Esophagus muscularis mucosa (tissue), 4 donors: ENCODE measurements at regions not wholly inside any gene's neighbourhood (a gene's known extent, or its start where the extent isn't known, plus 50 kb on each side); places are given as distances from the start of the nearest gene placed in this dataset.

ENCODE experiments used
- DNase-seq: peaks from one replicate; pipeline ENCODE4 v3.0.0-alpha.2; 2017; ENCODE audit errors: extremely low spot score
- H3K27ac ChIP-seq, 4 donors: fragments of 200-600 bp; sonication (generic); replicated peaks in 1 of 4; 1 replicate in 3 of 4; 2 replicates in 1 of 4; pipeline ENCODE4 v1.5.1; 2016 to 2019; ENCODE audit warnings: mild to moderate bottlenecking in 1 of 4
- H3K27me3 ChIP-seq, 4 donors: fragments of 200-600 bp; sonication (generic); one replicate each; pipeline versions ENCODE4 v1.5.1 to v1.6.0; 2016 to 2019
- H3K36me3 ChIP-seq, 4 donors: fragments of 200-600 bp; sonication (generic); one replicate each; pipeline ENCODE4 v1.5.1; 2016 to 2019
- H3K4me1 ChIP-seq, 4 donors: fragments of 200-600 bp; sonication (generic); one replicate each; pipeline ENCODE4 v1.5.1; 2016 to 2019
- H3K4me3 ChIP-seq, 4 donors: fragments of 200-600 bp; sonication (generic); 1 replicate in 2 of 4; 2 replicates in 2 of 4; pipeline ENCODE4 v1.5.1; 2016 to 2019; ENCODE audit warnings: mild to moderate bottlenecking in 4 of 4, moderate library complexity in 1 of 4
- H3K9me3 ChIP-seq, 4 donors: fragments of 200-600 bp; sonication (generic); 1 replicate in 3 of 4; 2 replicates in 1 of 4; pipeline ENCODE4 v1.5.1; 2016 to 2019
- CTCF ChIP-seq, 3 experiments: fragments of 200-600 bp in 2 of 3; fragments of 450-650 bp in 1 of 3; sonication (generic) in 2 of 3; IDR thresholded peaks; one replicate each; pipeline ENCODE4 v1.5.1; 2017 to 2019; ENCODE audit warnings: antibody characterized with exemption in 3 of 3, mild to moderate bottlenecking in 2 of 3, moderate library complexity in 1 of 3
- EP300 ChIP-seq: sonication (generic); formaldehyde crosslinking; IDR thresholded peaks from one replicate; pipeline ENCODE4 v1.6.1; 2017; ENCODE audit warnings: antibody characterized with exemption
- POLR2A ChIP-seq: fragments of 450-650 bp; IDR thresholded peaks from one replicate; pipeline ENCODE4 v1.6.1; 2017; ENCODE audit warnings: antibody characterized with exemption, moderate library complexity, mild to moderate bottlenecking, low read depth
- POLR2AphosphoS5 ChIP-seq, 2 donors: sonication (generic); formaldehyde crosslinking; IDR thresholded peaks; one replicate each; pipeline ENCODE4 v1.6.1; 2017; ENCODE audit warnings: antibody characterized with exemption in 2 of 2
- WGBS: methylation state at CpG from one replicate; pipeline ENCODE4 v1.1.5; 2018; 5-methylcytosine and 5-hydroxymethylcytosine counted together
- intact Hi-C: fragments of 100-400 bp; cut with DNase I; formaldehyde crosslinking; loops from one replicate; pipeline ENCODE4 v1.15.1; 2023

GRCh38 chr1:58136387-58136786, 410.1 kb downstream of the OMA1 start:
- 48% methylated on average over 2 of the region's 2 CpGs for WGBS
- TF ChIP-seq CTCF (IDR thresholded peaks at IDR 0.05) = no peak
- no peak for TF ChIP-seq EP300
- no peak for TF ChIP-seq POLR2A
- TF ChIP-seq POLR2AphosphoS5 (IDR thresholded peaks at IDR 0.05) = no peak
- H3K36me3 ChIP-seq = no peaks in the 10 kb centered on the region
- H3K9me3 ChIP-seq = no peaks in the 10 kb centered on the region
- intact Hi-C loops = no loop called here
- H3K27me3 ChIP-seq = no peaks in the 10 kb centered on the region
- H3K4me1 ChIP-seq = no peaks in the 10 kb centered on the region
- H3K4me3 ChIP-seq = no peak overlapping the region
- no peak overlapping the region for H3K27ac ChIP-seq
- no peak for DNase-seq

- Histone ChIP-seq H3K4me3 (no peak overlapping the region), H3K9me3 (no peaks in the 10 kb centered on the region), H3K27ac (no peak overlapping the region), H3K36me3 (no peaks in the 10 kb centered on the region), H3K4me1 (no peaks in the 10 kb centered on the region), H3K27me3 (no peaks in the 10 kb centered on the region)
- WGBS = 92% methylated on average over 3 of the region's 3 CpGs
- DNase-seq = no peak
- intact Hi-C loops = no loop called here
- no peak for TF ChIP-seq CTCF (IDR thresholded peaks at IDR 0.05)
- no peak for TF ChIP-seq POLR2A
- TF ChIP-seq EP300 = no peak
- no peak for TF ChIP-seq POLR2AphosphoS5 (IDR thresholded peaks at IDR 0.05)
Measured at GRCh38 chr1:58135821-58136321, 410.7 kb downstream of the OMA1 start.

- no peak overlapping the region for H3K27ac ChIP-seq
- H3K27me3 ChIP-seq = no peaks in the 10 kb centered on the region
- H3K4me1 ChIP-seq = no peaks in the 10 kb centered on the region
- DNase-seq = no peak
- TF ChIP-seq POLR2A (no peak), POLR2AphosphoS5 (IDR thresholded peaks at IDR 0.05) (no peak), CTCF (IDR thresholded peaks at IDR 0.05) (no peak), EP300 (no peak)
- H3K36me3 ChIP-seq = no peaks in the 10 kb centered on the region
- H3K4me3 ChIP-seq = no peak overlapping the region
- no peaks in the 10 kb centered on the region for H3K9me3 ChIP-seq
- intact Hi-C loops = no loop called here
Measured at GRCh38 chr1:58133562-58133961, 413.0 kb downstream of the OMA1 start.

- TF ChIP-seq CTCF (IDR thresholded peaks at IDR 0.05) (no peak), POLR2A (no peak), POLR2AphosphoS5 (IDR thresholded peaks at IDR 0.05) (no peak), EP300 (no peak)
- Histone ChIP-seq H3K36me3 (no peaks in the 10 kb centered on the region), H3K27me3 (no peaks in the 10 kb centered on the region), H3K4me1 (no peaks in the 10 kb centered on the region), H3K4me3 (no peak overlapping the region), H3K27ac (no peak overlapping the region), H3K9me3 (no peaks in the 10 kb centered on the region)
- no peak for DNase-seq
- intact Hi-C loops = no loop called here
- 59% methylated on average over 2 of the region's 2 CpGs for WGBS
Measured at GRCh38 chr1:58123051-58123450, 423.5 kb downstream of the OMA1 start.

GRCh38 chr1:58119971-58120370, 426.6 kb downstream of the OMA1 start:
- H3K27me3 ChIP-seq = no peaks in the 10 kb centered on the region
- TF ChIP-seq POLR2AphosphoS5 (IDR thresholded peaks at IDR 0.05) (no peak), EP300 (no peak), POLR2A (no peak), CTCF (IDR thresholded peaks at IDR 0.05) (no peak)
- WGBS = 71% methylated on average over 2 of the region's 2 CpGs

More at GRCh38 chr1:58119971-58120370, 426.6 kb downstream of the OMA1 start:
- no peak for DNase-seq
- Histone ChIP-seq H3K36me3 (no peaks in the 10 kb centered on the region), H3K4me3 (no peak overlapping the region), H3K9me3 (no peaks in the 10 kb centered on the region), H3K4me1 (no peaks in the 10 kb centered on the region), H3K27ac (no peak overlapping the region)
- intact Hi-C loops = no loop called here
